ENCODE measurements at regions not wholly inside any gene's neighbourhood (a gene's known extent, or its start where the extent isn't known, plus 50 kb on each side); places are given as distances from the start of the nearest gene placed in this dataset.

- TF ChIP-seq EZH2 (IDR thresholded peaks at IDR 0.05; ENCODE audit: insufficient read depth, poor library complexity, severe bottlenecking) = no peak
- TF ChIP-seq EZH2phosphoT487 (IDR thresholded peaks at IDR 0.05; ENCODE audit: insufficient read depth, low read depth) = no peak
These were observed 65.7 kb upstream of the ARHGAP24 start for GRCh38 chr4:85409251-85409650.
